ENCODE measurements at regions not wholly inside any gene's neighbourhood (a gene's known extent, or its start where the extent isn't known, plus 50 kb on each side); places are given as distances from the start of the nearest gene placed in this dataset.

- no peak for TF ChIP-seq ZNF407 (CRISPR knock-in tag; IDR thresholded peaks at IDR 0.05; ENCODE audit: not compliant biosample characterization)
- TF ChIP-seq NFE2L1 (CRISPR knock-in tag; IDR thresholded peaks at IDR 0.05; ENCODE audit: borderline replicate concordance), result no peak
- TF ChIP-seq ZNF574 (CRISPR knock-in tag; IDR thresholded peaks at IDR 0.05), result no peak
- TF ChIP-seq SIN3A (IDR thresholded peaks at IDR 0.05; ENCODE audit: borderline replicate concordance, low read depth, low read length), result no peak
- TF ChIP-seq ATF3 (CRISPR knock-in tag; IDR thresholded peaks at IDR 0.05), result no peak
- no peak for TF ChIP-seq NFRKB (IDR thresholded peaks at IDR 0.05)
Measured at GRCh38 chr7:142408794-142409193, 150.9 kb upstream of the PRSS58 start (continued).
